NCI-H187 (cell line): ENCODE measurements at regions not wholly inside any gene's neighbourhood (a gene's known extent, or its start where the extent isn't known, plus 50 kb on each side); places are given as distances from the start of the nearest gene placed in this dataset.
"Not testable (repeated sequence)": the region's sequence is repeated elsewhere in the genome, so short reads cannot be mapped to it uniquely, and the experiment has no call there.

Experiments
- DNase-seq, 2 experiments: peaks; one replicate each; lab custom pipeline; 2025; lab: John Stamatoyannopoulos, UW

- not testable (repeated sequence) for DNase-seq
Measured at GRCh38 chr17:20633268-20634059, 53.9 kb downstream of the CDRT15L2 start.

GRCh38 chr17:20640147-20640546 is 60.6 kb downstream of the CDRT15L2 start:
- DNase-seq, result not testable (repeated sequence)

- DNase-seq, result not testable (repeated sequence)
Measured at GRCh38 chr17:20646661-20647272, 67.2 kb downstream of the CDRT15L2 start.

- not testable (repeated sequence) for DNase-seq
Measured at GRCh38 chr17:20649097-20649767, 69.7 kb downstream of the CDRT15L2 start.

GRCh38 chr17:20651022-20651421 is 71.5 kb downstream of the CDRT15L2 start:
- not testable (repeated sequence) for DNase-seq

- DNase-seq, result not testable (repeated sequence)
Measured at GRCh38 chr17:20651736-20652135, 72.2 kb downstream of the CDRT15L2 start.

- not testable (repeated sequence) for DNase-seq
Measured at GRCh38 chr17:20653391-20653790, 73.9 kb downstream of the CDRT15L2 start.

GRCh38 chr17:20654114-20654513 is 74.6 kb downstream of the CDRT15L2 start:
- not testable (repeated sequence) for DNase-seq

- DNase-seq, result not testable (repeated sequence)
Measured at GRCh38 chr17:20654575-20654974, 75.1 kb downstream of the CDRT15L2 start.

- not testable (repeated sequence) for DNase-seq
Measured at GRCh38 chr17:20665103-20665955, 85.8 kb downstream of the CDRT15L2 start.

GRCh38 chr17:20666689-20667088 is 87.2 kb downstream of the CDRT15L2 start:
- DNase-seq, result not testable (repeated sequence)

- not testable (repeated sequence) for DNase-seq
Measured at GRCh38 chr17:20667712-20668111, 88.2 kb downstream of the CDRT15L2 start.

GRCh38 chr17:20668316-20668715 is 88.8 kb downstream of the CDRT15L2 start:
- not testable (repeated sequence) for DNase-seq

GRCh38 chr17:20668868-20669267 is 89.3 kb downstream of the CDRT15L2 start:
- DNase-seq, result not testable (repeated sequence)

- not testable (repeated sequence) for DNase-seq
Measured at GRCh38 chr17:20670506-20670905, 91.0 kb downstream of the CDRT15L2 start.

GRCh38 chr17:20674374-20674773 is 94.8 kb downstream of the CDRT15L2 start:
- not testable (repeated sequence) for DNase-seq

- DNase-seq, result not testable (repeated sequence)
Measured at GRCh38 chr17:20675707-20676106, 96.2 kb downstream of the CDRT15L2 start.

- not testable (repeated sequence) for DNase-seq
Measured at GRCh38 chr17:20676656-20677055, 97.1 kb downstream of the CDRT15L2 start.

- not testable (repeated sequence) for DNase-seq
Measured at GRCh38 chr17:20677469-20677868, 97.9 kb downstream of the CDRT15L2 start.

GRCh38 chr17:20678424-20678823 is 98.9 kb downstream of the CDRT15L2 start:
- DNase-seq, result not testable (repeated sequence)
